ENCODE measurements at regions not wholly inside any gene's neighbourhood (a gene's known extent, or its start where the extent isn't known, plus 50 kb on each side); places are given as distances from the start of the nearest gene placed in this dataset.

DNA sequence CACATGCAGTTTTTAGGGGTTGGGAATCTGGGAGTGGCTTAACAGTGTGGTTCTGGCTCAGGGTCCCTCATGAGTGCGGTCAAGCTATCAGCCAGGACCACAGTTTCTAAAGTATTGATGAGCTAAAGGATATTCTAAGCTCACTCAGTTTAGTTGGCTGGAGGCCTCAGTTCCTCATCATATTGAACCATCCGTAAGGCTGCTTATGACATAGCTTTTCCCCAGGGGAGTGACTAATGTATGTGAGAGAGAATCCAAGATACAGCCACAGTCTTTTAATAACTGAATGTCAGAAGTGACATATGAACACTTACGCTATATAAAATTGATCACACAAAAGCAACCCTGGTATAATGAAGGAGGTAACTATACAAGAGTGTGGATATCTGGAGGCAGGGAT, 245.3 kb downstream of the POLR1F start:
- TF ChIP-seq, protein P1, sequence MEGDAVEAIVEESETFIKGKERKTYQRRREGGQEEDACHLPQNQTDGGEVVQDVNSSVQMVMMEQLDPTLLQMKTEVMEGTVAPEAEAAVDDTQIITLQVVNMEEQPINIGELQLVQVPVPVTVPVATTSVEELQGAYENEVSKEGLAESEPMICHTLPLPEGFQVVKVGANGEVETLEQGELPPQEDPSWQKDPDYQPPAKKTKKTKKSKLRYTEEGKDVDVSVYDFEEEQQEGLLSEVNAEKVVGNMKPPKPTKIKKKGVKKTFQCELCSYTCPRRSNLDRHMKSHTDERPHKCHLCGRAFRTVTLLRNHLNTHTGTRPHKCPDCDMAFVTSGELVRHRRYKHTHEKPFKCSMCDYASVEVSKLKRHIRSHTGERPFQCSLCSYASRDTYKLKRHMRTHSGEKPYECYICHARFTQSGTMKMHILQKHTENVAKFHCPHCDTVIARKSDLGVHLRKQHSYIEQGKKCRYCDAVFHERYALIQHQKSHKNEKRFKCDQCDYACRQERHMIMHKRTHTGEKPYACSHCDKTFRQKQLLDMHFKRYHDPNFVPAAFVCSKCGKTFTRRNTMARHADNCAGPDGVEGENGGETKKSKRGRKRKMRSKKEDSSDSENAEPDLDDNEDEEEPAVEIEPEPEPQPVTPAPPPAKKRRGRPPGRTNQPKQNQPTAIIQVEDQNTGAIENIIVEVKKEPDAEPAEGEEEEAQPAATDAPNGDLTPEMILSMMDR (IDR thresholded peaks at IDR 0.05): no peak
- Mint-ChIP-seq H3K4me3 (no peak overlapping the region), H3K27ac (no peak overlapping the region), H3K27me3 (no peaks in the 10 kb centered on the region), H3K36me3 (ENCODE audit: low read depth) (no peaks in the 10 kb centered on the region), H3K9me3 (no peaks in the 10 kb centered on the region), H3K4me1 (no peaks in the 10 kb centered on the region)
- intact Hi-C loops (cut with micrococcal nuclease): no loop called here
- CTCF ChIA-PET: no interaction called here
- ATAC-seq (ENCODE audit: low read depth) (no peak), DNase-seq (no peak)
- POLR2A ChIA-PET: no interaction called here

DNA sequence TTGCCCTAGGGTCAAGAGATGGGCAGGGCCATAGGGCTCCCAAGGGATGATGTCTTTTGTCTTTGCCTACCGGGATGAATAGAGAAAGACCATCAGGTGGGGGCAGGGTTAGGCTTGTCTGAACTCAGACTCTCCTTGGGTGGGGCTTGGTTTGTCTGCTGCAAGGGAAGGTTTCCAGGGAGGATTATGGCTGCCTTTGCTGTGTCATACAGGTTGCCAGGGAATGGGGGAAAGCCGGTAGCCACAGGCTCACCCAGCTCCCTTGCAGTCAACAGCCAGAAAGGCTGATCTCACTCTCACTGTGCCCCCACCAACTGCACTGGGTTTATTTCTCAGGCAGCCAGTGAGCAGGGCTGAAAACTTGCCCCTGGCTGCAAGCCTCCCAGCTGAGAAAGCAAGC, 253.2 kb downstream of the POLR1F start:
- Mint-ChIP-seq H3K9me3 (no peaks in the 10 kb centered on the region), H3K36me3 (ENCODE audit: low read depth) (no peaks in the 10 kb centered on the region), H3K4me3 (no peak overlapping the region), H3K27ac (no peak overlapping the region), H3K27me3 (no peaks in the 10 kb centered on the region), H3K4me1 (no peaks in the 10 kb centered on the region)
- DNase-seq: no peak
- TF ChIP-seq, protein P1 (IDR thresholded peaks at IDR 0.05): no peak
- ATAC-seq (ENCODE audit: low read depth): no peak
- ChIA-PET POLR2A (no interaction called here), CTCF (no interaction called here)
- intact Hi-C loops (cut with micrococcal nuclease): no loop called here

DNA sequence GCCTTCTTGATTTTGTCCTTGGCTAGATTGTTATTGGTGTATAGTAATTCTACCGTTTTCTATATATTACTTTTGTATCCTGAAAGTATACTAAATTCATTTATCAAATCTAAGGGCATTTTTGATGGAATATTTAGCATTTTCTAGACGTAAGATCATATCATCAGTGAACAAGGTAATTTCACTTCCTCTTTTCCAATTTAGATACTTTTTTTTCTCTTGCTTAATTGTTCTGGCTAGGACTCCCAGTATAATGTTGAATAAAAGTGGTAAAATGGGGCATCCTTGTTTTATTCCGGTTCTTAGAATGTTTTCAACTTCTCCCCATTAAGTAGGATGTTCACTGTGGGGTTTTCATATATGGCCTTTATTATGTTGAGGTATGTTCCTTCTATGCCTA, 260.7 kb downstream of the POLR1F start:
- CTCF ChIA-PET: no interaction called here
- TF ChIP-seq, protein P1 (IDR thresholded peaks at IDR 0.05): no peak
- Mint-ChIP-seq H3K4me1 (no peaks in the 10 kb centered on the region), H3K36me3 (ENCODE audit: low read depth) (no peaks in the 10 kb centered on the region), H3K4me3 (no peak overlapping the region), H3K9me3 (no peaks in the 10 kb centered on the region), H3K27ac (no peak overlapping the region), H3K27me3 (no peaks in the 10 kb centered on the region)
- no peak for DNase-seq
- intact Hi-C loops (cut with micrococcal nuclease): no loop called here
- POLR2A ChIA-PET: no interaction called here
- ATAC-seq (ENCODE audit: low read depth): no peak

DNA sequence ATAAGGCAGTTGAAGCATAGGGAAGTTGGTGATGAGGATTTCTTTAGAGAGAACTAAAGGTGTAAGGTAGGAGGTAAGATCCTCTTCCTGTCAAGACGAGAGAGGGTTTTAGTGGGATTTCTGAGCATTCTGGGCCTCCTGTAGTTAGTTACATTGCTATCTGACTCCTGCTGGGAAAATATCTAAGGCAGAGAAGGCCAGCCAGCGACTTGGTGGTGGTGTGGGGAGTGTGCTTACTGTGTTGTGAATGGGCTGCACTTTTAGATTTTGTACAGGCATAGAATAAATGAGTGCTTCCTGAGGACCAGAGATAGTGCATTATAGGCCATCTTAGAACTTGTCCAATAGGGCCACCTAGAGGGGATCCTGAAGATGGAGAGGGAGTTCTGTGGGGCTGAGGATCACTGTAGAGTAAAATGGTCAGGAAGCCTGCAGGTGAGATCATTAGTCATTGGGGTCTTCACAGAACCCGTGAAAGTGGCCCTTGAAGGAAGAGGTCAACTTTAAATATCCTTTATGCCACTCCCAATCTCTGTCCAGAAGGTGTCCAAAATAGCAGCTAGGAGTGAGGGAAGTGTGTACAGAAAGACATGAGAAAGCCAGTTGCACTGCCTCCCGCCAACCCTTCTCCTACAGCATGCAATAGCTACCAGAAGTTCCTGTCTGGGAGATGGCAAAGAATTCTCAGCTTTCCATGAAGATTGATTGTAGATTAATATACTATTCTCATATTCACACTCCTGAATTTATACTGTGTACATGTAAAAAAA, 266.6 kb downstream of the POLR1F start:
- H3K4me3 Mint-ChIP-seq: no peak overlapping the region
- H3K27me3 Mint-ChIP-seq: no peaks in the 10 kb centered on the region
- no peaks in the 10 kb centered on the region for H3K36me3 Mint-ChIP-seq (ENCODE audit: low read depth)
- no peaks in the 10 kb centered on the region for H3K9me3 Mint-ChIP-seq
- H3K27ac Mint-ChIP-seq: no peak overlapping the region
- ChIA-PET CTCF (no interaction called here), POLR2A (no interaction called here)
- no peaks in the 10 kb centered on the region for H3K4me1 Mint-ChIP-seq
- intact Hi-C loops (cut with micrococcal nuclease): no loop called here
- ATAC-seq (ENCODE audit: low read depth): no peak
- TF ChIP-seq, protein P1 (IDR thresholded peaks at IDR 0.05): no peak
- DNase-seq: no peak

DNA sequence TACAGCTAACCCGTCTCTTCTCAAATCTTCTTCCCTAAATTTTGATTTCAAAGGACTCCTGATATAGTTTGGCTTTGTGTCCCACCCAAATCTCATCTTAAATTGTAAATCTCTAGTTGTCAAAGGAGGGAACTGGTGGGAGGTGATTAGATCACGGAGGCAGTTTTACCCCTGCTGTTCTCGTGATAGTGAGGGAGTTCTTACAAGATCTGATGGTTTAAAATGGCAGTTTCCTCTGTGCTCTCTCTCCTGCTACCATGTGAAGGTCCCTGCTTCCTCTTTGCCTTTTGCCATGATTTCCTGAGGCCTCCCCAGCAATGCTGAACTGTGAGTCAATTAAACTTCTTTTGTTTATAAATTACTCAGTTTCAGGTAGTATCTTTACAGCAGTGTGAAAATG, 269.3 kb downstream of the POLR1F start:
- Mint-ChIP-seq H3K27ac (no peak overlapping the region), H3K9me3 (no peaks in the 10 kb centered on the region), H3K27me3 (no peaks in the 10 kb centered on the region), H3K4me3 (no peak overlapping the region), H3K4me1 (no peaks in the 10 kb centered on the region), H3K36me3 (ENCODE audit: low read depth) (no peaks in the 10 kb centered on the region)
- DNase-seq (no peak), ATAC-seq (ENCODE audit: low read depth) (no peak)
- intact Hi-C loops (cut with micrococcal nuclease): no loop called here
- TF ChIP-seq, protein P1 (IDR thresholded peaks at IDR 0.05): no peak
- CTCF ChIA-PET: no interaction called here
- POLR2A ChIA-PET: no interaction called here

Data from activated B cell treated with CpG ODN at 0.5 μM for 24 hours (primary cell).